HT-29 (cell line): ENCODE measurements at regions not wholly inside any gene's neighbourhood (a gene's known extent, or its start where the extent isn't known, plus 50 kb on each side); places are given as distances from the start of the nearest gene placed in this dataset.

Source experiments
- DNase-seq: peaks from one replicate; pipeline ENCODE4 v3.0.0-alpha.2; 2015; ENCODE audit warnings: low spot score

DNA sequence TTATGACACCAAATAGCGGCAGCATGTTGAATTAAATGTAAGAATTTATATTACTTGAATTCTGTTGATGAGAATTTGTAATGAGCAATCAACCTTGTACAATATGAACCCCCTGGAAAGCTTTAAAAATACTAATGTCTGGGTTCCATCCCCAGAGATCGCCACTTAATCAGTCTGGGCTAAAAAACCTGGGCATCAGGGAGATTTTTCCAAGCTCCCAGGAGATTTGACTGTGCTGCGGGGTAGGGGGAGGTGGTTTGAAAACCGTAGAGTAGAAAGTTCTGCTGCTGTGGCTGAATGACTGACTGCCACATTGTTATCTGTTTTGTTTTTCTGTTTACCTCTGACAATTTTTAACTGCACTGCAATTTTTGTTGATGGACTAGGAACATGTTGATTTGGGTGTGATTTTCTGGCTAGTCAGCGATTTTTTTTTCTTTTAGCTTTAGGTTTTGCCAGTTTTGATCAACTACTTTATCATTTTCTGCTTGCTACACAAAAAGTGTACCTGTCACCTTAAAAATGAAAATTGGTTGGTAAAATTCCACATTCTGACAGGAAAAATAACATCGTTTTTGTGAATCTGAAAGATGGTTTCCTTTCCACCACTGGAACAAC, 79.3 kb downstream of the PCTP start:
- DNase-seq = no peak

GRCh38 chr17:55830699-55831471, 80.0 kb downstream of the PCTP start:
- no peak for DNase-seq

GRCh38 chr17:55833306-55833705, 82.5 kb downstream of the PCTP start:
- no peak for DNase-seq

- DNase-seq = no peak
These were observed 91.7 kb downstream of the PCTP start for GRCh38 chr17:55842405-55843158.

DNA sequence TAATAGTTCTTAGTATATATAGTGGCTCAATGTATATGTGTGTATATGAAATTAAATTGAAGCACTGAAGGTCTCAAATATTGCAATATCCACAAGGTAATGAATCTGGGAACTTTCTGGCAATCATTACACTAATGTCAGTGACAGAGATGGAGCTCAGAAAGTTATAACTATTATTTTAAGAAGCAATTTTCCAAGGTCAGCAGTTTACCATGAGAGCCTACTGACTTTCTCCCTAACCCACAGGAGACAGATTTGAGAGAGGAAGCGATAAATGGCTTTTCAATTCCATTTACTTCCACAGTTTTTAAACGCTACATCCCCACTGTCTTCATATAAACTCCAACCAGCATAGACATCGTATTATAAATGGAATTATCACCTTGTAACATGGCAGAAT, 92.9 kb downstream of the PCTP start:
- no peak for DNase-seq

DNA sequence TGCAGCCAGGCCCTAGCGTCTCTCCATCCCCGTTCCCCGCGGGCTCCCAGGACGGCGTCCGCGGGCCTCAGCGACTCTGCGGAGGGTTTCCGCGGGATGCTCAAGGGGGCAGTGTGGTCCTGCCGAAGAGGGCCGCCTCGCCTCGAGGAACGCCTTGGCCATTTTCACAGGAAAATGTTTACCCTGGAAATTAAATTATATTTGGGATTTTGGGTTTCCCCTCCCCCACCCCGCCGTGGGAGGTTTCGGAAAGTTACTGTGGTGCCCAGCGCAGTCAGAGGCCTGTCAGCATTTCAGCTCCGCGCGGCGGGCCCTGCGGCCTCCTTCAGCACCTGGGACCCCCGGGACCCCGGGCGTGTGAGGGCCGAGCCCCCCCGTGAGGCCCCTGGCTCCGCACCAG, 94.5 kb downstream of the PCTP start:
- no peak for DNase-seq

DNA sequence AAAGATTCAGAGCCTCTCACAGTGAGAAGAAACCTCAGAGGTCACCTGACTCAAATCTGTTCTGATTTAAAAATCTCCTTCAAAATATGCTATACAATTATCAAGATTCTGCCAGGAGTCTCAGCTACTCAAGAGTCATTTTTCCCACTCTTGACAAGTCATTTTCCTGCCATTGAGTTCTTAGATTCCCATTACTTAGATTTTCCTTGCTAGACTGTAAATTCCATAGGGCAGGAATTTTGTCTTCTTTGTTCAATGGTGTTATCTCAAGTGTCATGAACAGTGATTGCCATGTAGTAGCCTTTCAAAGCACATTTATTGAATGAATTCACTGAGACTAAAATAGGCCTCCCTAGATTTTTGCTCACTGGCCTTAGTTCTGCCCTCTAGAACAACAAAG, 95.9 kb downstream of the PCTP start:
- no peak for DNase-seq

GRCh38 chr17:55852734-55853133, 101.9 kb downstream of the PCTP start:
- no peak for DNase-seq

DNA sequence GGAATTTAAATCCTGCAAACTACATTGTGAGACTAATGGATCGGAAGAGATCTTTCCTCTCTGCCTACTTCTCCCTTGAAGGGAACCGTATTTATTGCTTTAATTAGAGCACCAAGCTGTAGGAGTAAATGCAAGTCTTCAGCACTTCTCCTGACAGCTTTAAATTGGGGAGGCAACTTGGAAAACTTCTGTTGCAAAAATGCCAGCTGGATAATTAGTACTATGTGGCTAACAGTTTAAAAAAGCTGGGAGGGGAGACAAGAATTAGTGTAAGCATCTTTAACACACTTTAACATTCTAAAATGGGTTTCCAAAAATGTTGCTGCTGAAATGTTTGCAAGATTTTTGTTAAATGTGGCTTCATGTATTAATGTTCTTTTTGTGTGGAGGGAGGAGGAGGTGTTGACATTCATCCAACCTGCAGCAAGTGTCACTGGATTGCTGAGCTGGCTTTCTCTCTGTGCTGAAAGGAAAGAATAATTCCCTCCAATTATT, 108.5 kb downstream of the PCTP start:
- no peak for DNase-seq

DNA sequence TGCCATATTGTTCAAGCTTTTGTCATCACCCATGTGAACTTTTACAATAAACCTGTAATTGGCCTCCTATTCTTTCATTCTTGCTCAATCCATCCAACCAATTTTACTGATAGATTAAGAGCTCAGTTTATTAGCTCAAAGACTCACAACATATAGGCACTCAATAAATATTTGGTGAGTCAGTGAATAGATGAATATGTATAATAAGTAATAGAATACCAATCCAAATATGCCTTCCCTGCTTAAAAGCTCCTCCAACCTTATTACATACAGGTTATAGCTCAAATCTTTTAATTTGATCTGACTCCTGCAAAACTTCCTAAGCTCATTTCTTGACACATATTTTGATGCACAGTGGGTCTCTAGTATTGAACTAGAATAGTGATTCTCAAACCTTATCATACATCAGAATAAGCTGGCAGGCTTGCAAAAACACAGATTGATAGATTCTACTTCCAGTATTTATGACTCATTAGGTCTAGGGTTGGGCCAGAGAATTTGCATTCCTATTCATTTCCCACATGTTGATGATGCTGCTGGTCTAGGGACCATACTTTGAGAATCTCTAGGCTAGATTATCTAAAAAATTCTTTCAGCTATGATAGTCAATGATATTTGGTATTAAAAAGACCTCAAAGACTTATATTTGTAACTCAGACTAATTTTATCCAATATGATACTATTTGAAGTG, 114.4 kb downstream of the PCTP start:
- no peak for DNase-seq

- no peak for DNase-seq
These were observed 119.2 kb downstream of the PCTP start for GRCh38 chr17:55870044-55870443.

DNA sequence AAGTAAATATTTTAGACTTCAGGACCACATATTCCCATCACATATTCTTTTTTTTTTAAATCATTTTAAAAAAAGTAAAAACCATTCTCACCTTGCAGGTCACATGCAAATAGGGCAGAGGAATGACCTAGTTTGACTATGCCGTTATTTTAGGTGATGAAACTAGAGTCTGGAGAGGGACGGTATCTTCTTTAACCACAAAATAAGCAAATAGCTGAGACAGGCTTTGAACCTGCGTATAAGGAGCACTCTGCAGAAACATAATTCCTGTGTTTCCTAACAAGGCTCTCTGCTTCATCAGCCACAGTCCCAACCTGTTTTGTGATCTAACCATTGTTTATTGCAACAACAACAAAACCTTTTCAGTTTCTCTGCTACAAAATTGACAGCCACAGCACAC, 121.5 kb downstream of the PCTP start:
- no peak for DNase-seq

- no peak for DNase-seq
These were observed 122.3 kb downstream of the PCTP start for GRCh38 chr17:55873017-55873758.

DNA sequence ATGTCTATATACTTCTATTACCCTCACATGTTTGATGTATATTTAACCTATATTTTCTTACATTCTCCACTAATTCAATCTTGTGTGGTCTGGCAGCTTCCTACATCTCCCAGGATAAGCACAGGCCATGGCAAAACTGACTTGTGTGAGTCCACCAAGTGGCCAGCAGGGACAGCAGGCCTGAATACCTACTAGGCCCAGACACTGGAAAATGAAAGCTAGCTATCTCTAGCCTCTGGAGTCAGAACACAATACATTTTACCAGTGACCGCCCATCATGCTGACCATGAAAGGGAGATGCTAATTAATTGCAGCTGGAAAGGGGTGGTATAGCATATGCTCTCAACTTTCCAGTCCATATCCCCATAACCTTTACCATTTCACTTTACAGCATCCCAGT, 132.3 kb downstream of the PCTP start:
- peak; percentile 13 for DNase-seq

DNA sequence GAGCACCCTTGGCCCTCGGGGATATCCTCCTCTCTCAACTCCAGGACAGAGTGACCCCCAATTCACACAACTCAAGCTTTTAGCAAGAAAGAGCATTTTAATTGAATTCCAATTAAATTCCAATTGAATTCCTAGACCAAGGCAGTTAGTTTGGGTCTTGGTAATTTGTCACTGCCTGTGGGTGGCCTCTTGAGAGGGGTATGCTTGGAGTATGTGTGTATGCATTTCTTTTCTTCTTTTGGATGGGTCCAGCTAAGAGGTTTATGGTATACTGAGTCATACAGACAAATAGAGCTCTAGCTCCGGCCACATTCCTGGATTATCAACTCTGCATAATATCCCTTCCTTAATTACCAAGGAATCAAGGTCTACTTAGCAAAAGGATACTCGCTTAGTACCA, 136.7 kb downstream of the PCTP start:
- DNase-seq = no peak

DNA sequence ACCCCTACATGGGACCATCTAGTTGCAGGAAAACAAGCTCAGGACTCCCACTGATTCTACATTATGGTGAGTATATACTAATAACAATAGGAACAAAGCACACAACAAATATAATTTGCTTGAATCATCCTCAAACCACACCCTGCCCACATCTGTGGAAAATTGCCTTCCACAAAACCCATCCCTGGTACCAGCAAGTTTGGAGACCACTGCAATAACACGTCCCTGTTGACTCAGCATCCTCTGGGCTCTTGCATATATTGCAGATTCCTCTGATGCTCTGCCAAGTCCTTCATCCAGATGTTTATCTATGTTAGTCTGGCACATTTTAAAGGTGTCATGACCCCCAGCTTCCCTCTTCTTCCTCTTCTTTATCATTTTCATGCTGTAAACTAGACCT, 138.4 kb downstream of the PCTP start:
- no peak for DNase-seq

GRCh38 chr17:55895112-55895759, 144.4 kb downstream of the PCTP start:
- DNase-seq = no peak

DNA sequence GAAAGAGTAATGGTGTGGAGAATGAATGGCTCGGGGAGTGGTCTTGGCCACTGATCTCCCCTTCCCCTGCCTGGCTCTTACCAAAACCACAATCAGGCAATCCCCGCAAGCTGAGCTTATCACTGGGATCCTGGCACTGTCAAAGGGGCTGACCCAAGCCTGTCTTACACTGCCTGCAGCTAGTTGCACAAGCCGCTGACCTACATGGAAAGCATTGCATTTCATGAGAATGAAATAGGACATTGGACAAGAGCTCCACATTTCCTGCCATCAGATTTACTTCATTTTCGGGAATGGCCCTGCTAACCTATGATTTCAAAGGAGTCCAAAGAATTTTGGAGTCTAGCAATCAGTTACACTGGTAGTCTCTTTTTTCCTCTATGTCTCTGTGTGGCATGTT, 146.4 kb downstream of the PCTP start:
- no peak for DNase-seq

DNA sequence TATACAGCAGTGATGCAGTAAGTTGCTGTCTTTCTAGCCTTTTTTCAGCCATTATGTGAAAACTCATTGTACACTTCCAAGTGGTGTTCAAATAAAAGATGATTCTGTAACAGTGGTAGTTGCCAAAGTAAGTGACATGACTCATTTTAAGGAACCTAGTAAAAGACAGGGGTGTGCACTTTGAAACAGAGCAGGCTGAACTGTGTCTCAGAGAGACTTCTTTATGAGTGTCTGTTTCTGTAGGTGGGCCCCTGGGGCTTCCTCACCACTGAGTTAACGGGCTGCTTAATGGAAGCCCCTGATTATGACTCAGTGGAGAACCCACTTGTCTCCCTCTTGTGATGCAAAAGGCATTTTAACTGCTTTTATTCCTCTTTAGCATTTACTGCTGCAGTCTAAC, 147.3 kb downstream of the PCTP start:
- DNase-seq = no peak

- no peak for DNase-seq
These were observed 149.3 kb downstream of the PCTP start for GRCh38 chr17:55900188-55900587.
